Kidney (tissue), 13 donors: ENCODE measurements at regions not wholly inside any gene's neighbourhood (a gene's known extent, or its start where the extent isn't known, plus 50 kb on each side); places are given as distances from the start of the nearest gene placed in this dataset.
A peak's percentile ranks its signal among the peaks of the same experiment; 100 is the strongest.

Source experiments
- DNase-seq, 5 donors: peaks; one replicate each; pipeline ENCODE4 v3.0.0-alpha.2; 2013 to 2020
- FAIRE-seq: peaks from 2 replicates; lab custom pipeline; 2012; peaks lifted over from hg19 to GRCh38; lab: Jason Lieb, UNC
- H3K27ac ChIP-seq, 2 donors: one replicate each; pipeline ENCODE4 v1.7.0; 2013; ENCODE audit warnings: low read depth in 2 of 2, low read length in 2 of 2, inconsistent platforms in 1 of 2
- H3K27me3 ChIP-seq: one replicate; pipeline ENCODE4 v1.7.1; 2013; ENCODE audit warnings: low read length, inconsistent platforms; ENCODE audit not compliant: control insufficient read depth, insufficient read depth
- H3K36me3 ChIP-seq, 3 donors: one replicate each; pipeline versions ENCODE4 v1.7.0 to v1.7.1; 2013; ENCODE audit warnings: low read length in 3 of 3, control low read depth in 1 of 3, inconsistent platforms in 1 of 3; ENCODE audit not compliant: insufficient read depth in 3 of 3, control insufficient read depth in 2 of 3
- H3K4me1 ChIP-seq, 3 donors: one replicate each; pipeline versions ENCODE4 v1.7.0 to v1.7.1; 2013; ENCODE audit warnings: low read length in 3 of 3, inconsistent platforms in 1 of 3, low read depth in 1 of 3; ENCODE audit not compliant: control insufficient read depth in 2 of 3, insufficient read depth in 2 of 3
- H3K4me3 ChIP-seq, 3 donors: one replicate each; pipeline versions ENCODE4 v1.7.0 to v1.8.1; 2013; ENCODE audit warnings: low read length in 3 of 3, control low read depth in 1 of 3, inconsistent platforms in 1 of 3
- H3K9ac ChIP-seq, 3 donors: one replicate each; pipeline versions ENCODE4 v1.7.0 to v1.7.1; 2013; ENCODE audit warnings: low read length in 3 of 3, control low read depth in 1 of 3, inconsistent platforms in 1 of 3
- H3K9me3 ChIP-seq, 3 donors: one replicate each; pipeline versions ENCODE4 v1.7.0 to v1.7.1; 2013; ENCODE audit warnings: low read length in 3 of 3, control low read depth in 1 of 3, inconsistent platforms in 1 of 3; ENCODE audit not compliant: control insufficient read depth in 2 of 3, insufficient read depth in 1 of 3
- CTCF ChIP-seq: IDR thresholded peaks from 3 replicates; pipeline ENCODE4 v1.5.1; 2012; ENCODE audit warnings: mild to moderate bottlenecking, moderate library complexity, borderline replicate concordance; ENCODE audit not compliant: insufficient read depth; ENCODE audit errors: extremely low read depth
- intact Hi-C: fragments of 100-400 bp; cut with DNase I; formaldehyde crosslinking; loops from one replicate; pipeline ENCODE4 v1.11.1; 2022
- donor health status: control.
- donor health status: control.
- donor health status: control.
- donor health status: control.
- donor health status: control.
- donor health status: DM: yes; HTN: yes; CAD: no.
- donor health status: Normal renal cell carcinoma (clear cell type).

GRCh38 chr5:124839371-124839998, 93.0 kb upstream of the ZNF608 start:
- DNase-seq: peak in 2 of 5 donors; percentile 62 to 83
- Histone ChIP-seq H3K4me1 (no peaks in the 10 kb centered on the region), H3K27me3 (no peaks in the 10 kb centered on the region), H3K4me3 (no peak overlapping the region), H3K27ac (no peak overlapping the region), H3K9me3 (no peaks in the 10 kb centered on the region), H3K36me3 (no peaks in the 10 kb centered on the region), H3K9ac (no peak overlapping the region)
- TF ChIP-seq CTCF: no peak
- intact Hi-C loops: no loop called here
- FAIRE-seq: no peak

GRCh38 chr5:124841829-124842712, 95.6 kb upstream of the ZNF608 start:
- Histone ChIP-seq H3K9ac (no peak overlapping the region), H3K4me1 (no peaks in the 10 kb centered on the region), H3K27ac (no peak overlapping the region), H3K27me3 (no peaks in the 10 kb centered on the region), H3K36me3 (no peaks in the 10 kb centered on the region), H3K9me3 (no peaks in the 10 kb centered on the region), H3K4me3 (no peak overlapping the region)
- DNase-seq (no peak), FAIRE-seq (no peak)
- intact Hi-C loops: no loop called here
- no peak for TF ChIP-seq CTCF

GRCh38 chr5:124842725-124843595, 96.5 kb upstream of the ZNF608 start:
- H3K27ac ChIP-seq: no peak overlapping the region
- intact Hi-C loops: no loop called here
- no peak for TF ChIP-seq CTCF

More at GRCh38 chr5:124842725-124843595, 96.5 kb upstream of the ZNF608 start:
- Histone ChIP-seq H3K9me3 (no peaks in the 10 kb centered on the region), H3K4me1 (no peaks in the 10 kb centered on the region), H3K9ac (no peak overlapping the region), H3K4me3 (no peak overlapping the region), H3K36me3 (no peaks in the 10 kb centered on the region), H3K27me3 (no peaks in the 10 kb centered on the region)
- FAIRE-seq (no peak), DNase-seq (no peak)
